NCI-H1105 (cell line): ENCODE measurements at regions not wholly inside any gene's neighbourhood (a gene's known extent, or its start where the extent isn't known, plus 50 kb on each side); places are given as distances from the start of the nearest gene placed in this dataset.
"Not testable (repeated sequence)": the region's sequence is repeated elsewhere in the genome, so short reads cannot be mapped to it uniquely, and the experiment has no call there.

Source experiments
- DNase-seq: peaks from one replicate; lab custom pipeline; 2025; lab: John Stamatoyannopoulos, UW

DNA sequence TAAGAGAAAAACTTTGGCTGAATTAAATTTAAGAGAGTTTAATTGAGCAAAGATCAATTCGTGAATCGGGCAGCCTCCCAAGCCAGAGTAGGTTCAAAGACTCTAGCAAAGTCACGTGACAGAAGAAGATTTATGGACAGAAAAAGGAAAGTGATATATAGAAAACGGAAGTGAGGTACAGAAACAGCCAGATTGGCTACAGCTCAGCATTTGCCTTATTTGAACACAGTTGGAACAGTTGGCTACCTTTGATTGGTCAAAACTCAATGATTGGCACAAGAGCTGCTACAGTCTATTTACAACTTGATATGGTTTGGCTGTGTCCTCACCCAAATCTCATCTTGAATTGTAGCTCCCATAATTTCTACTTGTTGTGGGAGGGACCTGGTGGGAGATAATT is 102.6 kb downstream of the PLG start:
- no peak for DNase-seq

DNA sequence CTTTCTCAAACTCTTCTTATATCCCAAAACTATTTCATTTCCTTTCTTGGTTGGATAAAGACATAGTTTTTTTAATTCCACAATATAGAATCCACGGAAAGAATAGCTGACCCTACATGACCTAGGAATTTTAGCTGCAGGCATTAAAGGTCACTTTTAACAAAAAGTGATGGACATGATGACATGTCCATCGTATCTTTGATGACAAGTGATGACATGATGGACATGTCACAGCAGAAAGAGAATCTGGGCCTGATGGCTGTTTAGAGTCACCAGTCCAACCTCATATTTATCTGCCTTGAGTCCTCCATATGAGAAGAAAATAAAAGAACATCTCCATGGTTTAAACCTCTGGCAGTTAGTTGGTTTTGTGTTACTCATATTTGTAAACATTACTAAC is 106.2 kb downstream of the PLG start:
- no peak for DNase-seq

DNA sequence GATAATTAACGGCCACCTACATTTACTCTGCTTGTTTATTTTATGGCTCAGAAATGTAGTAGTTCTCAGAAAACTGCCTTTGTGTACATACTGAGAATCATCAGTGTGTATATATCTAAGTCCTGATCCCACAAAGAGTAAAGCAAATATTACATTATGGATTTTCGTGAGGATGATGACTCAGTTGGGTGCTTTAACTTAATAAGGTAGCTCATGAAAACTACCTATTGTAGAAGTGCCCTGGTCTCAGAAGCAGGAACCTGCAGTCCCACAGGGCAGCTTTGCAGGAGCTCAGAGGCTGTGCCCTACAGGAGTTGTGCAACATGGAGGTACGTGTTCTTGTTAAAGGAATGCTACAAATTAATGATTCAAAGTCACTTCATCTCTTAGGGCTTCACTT is 108.2 kb downstream of the PLG start:
- DNase-seq: no peak

DNA sequence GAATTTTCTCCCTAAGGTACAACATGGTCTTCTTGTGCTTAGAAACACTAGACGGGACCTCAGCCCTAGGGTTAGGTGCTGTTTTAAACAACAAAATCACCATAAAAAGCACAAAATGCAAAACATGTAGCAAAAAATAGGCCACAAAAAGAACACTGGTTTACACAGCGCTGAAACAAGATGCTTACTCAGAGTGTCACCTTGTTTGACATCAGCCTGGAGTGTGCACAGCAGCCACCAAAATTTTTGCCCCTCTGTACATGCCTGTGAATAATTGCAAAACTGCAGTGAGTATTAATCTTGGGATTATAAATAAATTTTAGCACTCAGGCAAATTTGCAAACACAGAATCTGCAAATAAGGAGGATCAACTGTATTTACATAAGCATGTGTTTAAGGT is 110.1 kb downstream of the PLG start:
- no peak for DNase-seq

DNA sequence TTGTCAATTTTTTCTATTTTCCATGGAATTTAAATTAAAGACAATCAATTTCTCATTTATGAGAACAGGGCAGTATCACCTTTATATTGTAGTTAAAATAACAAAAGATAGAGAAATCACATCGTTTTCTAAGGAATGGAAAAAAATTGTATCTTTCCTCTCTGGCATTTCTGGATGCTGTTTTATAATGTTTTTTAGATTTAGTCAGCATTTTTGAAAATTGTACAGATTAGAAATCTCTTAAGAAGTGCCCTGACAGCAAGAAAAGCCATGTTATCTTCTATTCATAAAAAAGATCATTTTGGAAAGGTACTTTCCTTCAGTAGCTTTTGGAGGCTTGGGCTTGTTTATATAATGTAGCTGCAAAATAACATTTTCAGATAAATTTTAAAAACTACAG is 116.9 kb downstream of the PLG start:
- no peak for DNase-seq

DNA sequence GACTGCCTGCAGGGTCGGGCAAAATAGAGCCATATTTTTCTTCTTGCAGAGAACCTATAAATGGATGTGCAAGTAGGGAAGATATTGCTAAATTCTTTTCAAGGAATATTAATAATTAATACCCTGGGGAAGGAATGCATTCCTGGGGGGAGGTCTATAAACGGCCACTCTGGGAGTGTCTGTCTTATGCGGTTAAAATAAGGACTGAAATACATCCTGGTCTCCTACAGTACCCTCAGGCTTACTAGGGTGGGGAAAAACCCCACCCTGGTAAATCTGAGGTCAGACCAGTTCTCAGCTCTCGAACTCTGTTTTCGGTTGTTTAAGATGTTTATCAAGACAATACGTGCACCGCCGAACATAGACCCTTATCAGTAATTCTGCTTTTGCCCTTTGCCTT is 118.6 kb downstream of the PLG start:
- DNase-seq: not testable (repeated sequence)

DNA sequence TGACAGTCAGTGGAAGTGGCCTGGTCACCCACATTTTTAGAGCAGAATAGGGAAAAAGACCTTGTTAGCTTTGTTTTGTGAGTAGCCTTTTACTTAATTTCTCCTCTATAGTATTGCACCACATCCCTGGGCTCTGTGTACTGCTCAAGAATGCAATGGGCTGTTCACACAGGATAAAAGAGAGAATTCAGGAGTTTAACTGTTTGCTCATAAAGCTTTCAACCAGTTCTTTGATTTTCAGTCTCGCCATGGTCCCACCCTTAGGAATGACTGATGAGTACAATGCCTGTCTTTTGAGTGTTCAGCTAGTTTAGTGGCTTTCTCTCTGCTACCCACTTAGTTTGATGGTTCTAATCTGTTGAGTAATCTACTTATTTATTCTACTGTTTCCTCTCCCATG is 129.7 kb downstream of the PLG start:
- no peak for DNase-seq

DNA sequence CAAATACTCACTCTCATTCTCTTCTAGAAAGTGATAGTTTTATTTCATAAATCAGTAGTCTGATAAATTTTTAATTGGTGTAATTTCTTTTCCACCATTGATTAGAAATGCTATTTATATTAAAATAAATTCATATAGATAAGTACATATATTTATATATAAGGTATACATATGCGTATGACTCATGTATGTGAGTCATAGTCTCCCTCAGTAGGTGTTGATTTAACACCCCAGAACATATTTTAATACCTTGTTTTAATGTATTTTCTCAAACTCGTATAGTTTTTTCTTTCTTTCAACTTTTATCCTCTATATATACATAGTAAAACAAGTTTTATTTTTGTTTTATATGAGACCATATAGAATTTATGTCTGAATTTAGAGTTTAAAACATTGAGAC is 130.4 kb downstream of the PLG start:
- DNase-seq: no peak

DNA sequence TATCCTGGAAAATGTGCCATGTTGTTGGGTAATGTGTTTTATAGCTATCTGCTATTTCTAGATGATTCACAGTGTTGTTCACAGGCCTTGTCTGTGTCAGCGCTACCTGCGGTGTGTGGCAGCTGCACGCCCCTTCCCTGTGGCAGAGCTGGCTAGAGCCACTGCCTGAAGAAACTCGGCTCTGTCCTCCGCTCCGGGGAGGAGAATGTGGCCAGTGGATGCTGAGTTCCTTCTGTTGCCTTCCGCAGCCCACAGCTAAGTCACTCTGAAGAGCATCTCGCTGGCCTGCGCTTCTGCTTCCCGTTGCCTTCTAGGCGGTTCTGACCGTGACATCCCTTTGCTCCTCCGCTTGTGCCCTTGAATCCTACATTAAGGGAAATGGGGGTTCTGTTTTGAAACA is 135.1 kb downstream of the PLG start:
- DNase-seq: no peak

DNA sequence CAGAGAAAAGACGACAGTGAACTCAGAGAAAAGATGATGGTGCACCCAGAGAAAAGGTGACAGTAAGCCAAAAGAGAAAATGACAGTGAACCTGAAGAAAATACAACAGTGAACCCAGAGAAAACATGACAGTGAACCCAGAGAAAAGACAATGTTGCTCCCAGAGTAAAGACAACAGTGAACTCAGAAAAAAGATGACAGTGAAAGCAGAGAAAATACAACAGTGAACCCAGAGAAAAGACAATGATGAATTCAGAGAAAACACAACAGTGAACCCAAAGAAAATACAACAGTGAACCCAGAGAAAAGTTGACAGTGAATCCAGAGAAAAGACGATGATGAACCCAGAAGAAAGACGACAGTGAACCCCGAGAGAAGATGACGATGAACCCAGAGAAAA is 140.5 kb upstream of the MAP3K4 start:
- DNase-seq: no peak

DNA sequence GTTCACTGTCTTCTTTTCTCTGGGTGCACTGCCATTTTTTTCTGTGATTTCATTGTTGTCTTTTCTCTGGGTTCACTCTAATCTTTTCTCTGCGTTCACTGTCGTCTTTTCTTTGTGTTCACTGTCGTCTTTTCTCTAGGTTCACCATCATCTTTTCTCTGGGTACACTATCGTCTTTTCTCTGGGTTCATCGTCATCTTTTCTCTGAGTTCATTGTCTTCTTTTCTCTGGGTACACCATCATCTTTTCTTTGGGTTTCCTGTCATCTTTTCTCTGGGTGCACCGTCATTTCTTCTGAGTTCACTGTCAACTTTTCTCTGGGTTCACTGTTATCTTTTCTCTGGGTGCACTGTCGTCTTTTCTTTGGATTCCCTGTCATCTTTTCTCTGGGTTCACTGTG is 137.6 kb upstream of the MAP3K4 start:
- DNase-seq: no peak

DNA sequence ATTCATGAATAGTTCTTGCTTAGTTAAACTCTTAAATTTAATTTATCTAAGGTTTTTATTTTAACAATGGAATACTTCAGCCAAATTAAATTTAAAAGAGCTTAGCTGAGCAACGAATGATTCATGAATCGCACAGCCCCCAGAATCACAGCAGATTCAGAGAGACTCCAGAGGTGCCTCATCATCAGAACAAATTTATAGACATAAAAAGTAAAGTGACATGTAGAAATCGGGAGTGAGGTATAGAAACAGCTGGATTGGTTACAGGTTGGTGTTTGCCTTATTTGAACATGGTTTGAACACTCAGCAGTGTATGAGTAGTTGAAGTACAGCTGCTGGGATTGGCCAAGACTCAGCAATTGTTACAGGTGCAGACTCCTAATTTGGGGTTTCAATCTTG is 132.7 kb upstream of the MAP3K4 start:
- DNase-seq: no peak

DNA sequence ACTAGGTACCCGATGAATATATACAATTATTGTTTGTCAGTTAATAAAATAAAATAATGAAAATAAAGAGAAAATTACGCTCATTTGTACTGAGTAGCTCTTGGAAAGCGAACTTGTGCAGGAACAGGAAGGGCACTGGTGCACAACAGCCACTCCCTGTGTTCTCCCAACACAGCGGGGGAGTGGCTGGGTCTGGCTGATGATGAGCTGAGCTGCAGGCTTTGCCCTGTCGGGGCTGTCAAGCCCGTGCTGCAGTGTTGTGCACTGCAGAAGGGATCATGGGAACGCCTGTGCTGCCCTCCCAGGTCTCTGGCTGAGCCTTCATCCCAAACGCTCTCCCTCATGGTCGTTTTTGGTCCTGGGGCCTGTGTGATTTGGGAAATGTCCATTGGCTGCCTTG is 131.7 kb upstream of the MAP3K4 start:
- DNase-seq: no peak

DNA sequence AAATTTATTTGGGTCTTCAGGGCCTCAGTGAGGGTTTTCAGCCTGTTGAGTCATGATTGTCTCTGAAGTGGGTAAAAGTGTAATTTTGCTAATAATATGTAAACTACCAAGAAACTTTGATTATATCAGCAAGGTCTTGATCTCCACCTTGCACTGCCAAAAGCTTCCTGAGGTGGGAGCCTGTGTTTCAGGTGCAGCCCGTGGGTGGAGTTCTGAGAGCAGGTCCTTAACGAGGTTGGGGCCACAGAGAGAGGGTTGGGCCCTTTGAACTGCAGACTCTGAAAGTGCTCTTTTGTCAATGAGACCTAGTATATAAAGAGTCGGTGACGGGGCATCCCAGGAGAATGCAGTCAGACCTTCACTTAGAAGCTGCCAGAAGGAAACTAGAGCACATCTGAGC is 129.7 kb upstream of the MAP3K4 start:
- DNase-seq: no peak

DNA sequence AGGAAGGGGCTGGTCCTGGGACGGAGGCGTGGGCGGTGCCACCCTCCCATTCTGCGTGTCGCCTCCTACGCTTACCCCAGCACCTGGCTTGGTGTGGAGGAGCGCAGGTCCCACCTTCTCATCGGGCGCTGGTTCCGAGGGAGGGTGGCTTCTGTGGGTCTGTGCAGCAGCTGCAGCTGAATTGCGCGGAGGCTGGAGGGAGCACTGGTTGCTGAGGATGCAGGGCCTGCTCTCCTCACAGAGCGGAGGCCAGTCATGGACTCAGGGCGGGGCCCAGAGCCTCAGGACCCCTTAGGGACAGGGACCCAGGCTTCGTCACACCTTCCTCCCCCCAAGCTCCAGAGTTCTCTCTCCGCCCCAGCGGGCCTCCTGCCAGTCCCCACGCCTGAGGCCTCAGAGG is 127.8 kb upstream of the MAP3K4 start:
- DNase-seq: no peak

DNA sequence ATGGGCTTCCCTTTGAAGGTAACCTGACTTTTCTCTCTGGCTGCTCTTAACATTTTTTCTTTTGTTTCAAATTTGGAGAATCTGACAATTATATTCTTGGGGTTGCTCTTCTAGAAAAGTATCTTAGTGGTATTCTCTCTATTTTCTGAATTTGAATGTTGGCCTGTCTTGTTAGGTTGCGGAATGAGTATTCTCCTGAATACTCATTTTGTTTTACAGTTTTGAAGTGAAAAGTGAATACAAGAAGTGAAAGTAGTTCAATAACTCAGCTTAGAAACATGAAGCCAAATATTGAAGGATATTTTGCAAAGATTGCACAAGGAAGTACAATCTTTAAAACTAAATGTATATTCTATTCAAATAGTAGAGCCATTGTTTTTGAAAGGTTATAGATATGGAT is 120.2 kb upstream of the MAP3K4 start:
- no peak for DNase-seq

DNA sequence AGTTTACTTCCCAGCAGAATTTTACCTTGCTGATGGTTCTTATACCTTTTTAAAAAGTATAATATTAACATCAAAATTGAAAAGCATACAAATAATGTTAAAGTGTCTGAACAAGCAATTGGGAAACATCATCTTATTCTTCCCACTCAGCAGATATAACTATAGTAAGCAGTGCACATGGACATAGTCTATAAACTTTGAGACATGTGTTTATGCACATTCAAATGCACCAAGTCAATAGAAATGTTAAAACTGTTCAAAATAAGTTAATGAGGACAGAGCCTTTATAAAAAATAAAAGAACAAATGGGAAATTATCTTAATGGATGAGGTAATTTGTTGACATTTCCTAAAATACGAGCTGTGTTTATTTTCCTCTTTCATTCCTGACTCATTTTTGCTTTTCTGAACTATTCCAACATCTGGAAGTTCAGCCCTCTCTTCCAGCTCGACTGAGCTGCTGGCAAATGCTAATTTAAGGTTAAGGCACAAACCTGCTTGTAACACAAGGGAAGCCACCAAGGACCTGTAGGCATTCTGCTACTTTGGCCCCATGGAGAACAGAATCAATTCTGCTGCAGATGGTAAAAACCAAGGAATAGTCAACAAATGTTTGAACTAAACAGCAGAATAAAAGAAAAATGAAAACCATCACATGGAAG is 110.3 kb upstream of the MAP3K4 start:
- no peak for DNase-seq

DNA sequence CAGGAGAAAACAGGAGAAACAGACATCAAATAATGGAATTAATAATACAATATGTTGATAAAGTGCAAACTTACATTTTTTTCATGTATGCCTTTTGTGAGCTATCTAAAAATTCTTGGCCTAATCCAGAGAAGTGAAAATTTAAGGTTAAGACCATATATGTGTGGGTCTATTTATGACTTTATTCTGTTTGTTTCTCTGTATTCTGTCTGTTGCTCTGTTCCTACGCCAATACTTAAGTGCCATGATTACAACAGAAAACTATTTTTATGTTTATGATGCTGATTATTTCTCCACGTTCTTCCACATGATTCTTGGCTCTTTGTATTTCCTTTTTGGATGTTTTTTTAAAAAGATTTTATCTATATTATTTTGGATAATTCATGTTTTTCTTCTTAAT is 109.6 kb upstream of the MAP3K4 start:
- no peak for DNase-seq

DNA sequence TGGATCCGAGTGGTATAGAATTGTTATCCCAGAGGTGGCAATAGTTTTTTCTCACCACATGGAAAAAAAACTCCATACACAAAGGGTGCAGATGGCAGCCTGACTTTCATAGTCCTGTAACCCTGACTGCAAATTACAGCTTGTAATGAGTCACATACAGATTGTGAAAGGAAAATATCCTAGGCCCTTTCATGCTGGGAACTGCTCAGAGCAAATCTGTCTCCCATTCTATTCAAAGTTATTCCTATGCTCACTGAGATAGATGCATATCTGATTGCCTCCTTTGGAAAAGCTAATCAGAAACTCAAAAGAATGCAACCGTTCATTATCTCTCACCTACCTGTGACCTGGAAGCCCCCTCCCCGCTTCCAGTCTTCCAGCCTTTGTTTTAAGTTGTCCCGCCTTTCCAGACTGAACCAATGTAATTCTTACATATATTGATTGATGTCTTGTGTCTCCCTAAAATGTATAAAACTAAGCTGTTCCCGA is 108.7 kb upstream of the MAP3K4 start:
- no peak for DNase-seq

DNA sequence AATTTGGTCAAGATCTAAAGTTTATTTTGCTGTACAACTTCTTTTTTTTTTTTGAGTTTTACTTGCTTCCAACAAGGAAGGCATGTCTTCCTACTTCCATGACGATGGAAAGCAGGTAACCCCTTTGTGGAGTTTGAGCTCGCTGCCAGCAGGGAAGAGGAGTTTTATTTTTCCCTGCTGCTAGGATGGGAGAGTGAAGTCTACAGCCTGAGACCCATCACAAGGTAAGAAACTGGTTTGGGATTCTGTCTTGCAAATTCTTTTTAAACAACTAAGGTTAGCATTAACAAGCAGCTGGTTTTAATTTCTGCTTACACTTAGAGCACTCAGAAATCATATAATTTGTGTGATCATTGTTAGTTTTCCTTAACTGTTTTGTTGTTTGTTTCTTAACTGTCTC is 108.0 kb upstream of the MAP3K4 start:
- no peak for DNase-seq

DNA sequence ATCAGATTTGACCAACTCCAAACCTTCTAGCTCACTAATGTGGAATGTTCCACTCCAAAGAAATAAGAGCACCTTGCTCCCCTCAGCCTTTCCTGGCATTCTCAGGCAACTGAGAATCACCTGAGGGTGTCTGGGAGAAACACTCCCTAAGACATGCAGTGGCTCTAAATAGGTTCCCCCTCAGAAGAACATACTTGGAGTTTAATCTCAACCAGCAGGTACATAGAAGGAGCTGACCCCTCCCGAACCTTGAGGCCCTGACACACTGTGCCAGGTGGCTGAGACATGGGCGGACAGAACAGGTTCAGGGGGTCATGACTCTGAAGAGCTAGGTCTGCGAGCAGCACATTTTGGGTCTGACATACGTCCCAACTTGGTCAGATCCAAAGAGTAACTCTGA is 107.6 kb upstream of the MAP3K4 start:
- DNase-seq: no peak

DNA sequence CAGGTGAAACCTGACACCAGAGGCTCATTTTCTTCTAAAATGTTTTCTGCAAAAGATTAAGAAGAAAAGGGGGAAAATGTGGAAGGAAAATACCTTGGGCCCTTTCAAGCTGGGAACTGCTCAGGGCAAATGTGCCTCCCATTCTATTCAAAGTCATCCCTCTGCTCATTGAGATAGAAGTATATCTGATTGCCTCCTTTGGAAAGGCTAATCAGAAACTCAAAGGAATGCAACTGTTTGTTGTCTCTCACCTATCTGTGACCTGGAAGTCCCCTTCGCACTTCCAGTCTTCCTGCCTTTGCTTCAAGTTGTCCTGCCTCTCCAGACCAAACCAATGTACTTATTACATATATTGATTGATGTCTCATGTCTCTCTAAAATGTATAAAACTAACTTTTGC is 102.4 kb upstream of the MAP3K4 start:
- DNase-seq: not testable (repeated sequence)

DNA sequence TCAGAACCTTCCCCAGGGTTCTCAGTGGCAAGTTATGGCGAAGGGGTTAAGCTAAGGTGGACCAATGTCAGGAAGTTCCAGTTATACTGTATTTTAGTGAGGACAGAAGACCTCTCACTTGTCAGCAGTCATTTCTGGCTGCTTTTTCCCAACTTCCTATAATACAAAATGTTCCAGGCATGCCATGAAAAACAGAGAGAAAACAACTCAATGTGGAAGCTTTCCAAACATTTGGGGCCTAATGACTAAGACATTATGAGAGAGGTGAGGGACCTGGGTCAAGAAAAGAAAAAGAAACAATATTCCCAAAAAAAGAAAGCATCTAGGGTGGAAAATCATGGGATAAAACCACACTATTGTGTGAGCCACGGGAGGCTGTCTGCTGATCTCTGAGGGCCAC is 99.9 kb upstream of the MAP3K4 start:
- DNase-seq: no peak

DNA sequence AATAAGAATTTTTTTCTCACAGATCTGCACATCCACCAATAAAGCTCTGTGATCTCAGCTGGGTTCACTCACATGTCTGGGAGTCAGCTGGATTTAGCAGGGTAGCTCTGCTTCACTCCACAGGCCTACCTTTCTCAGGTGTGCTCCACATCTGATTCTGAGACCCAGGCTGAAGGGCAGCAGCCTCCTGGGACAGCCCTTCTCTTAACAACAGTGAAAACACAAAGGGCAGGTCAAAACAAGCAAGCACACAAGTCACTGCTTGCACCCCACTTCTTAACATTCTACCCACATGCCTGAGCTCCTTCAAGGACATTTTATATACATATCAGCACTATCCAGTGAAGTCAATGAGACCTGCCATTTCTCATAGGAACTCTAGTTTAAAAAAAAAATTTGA is 96.0 kb upstream of the MAP3K4 start:
- DNase-seq: no peak
